ENCODE measurements at regions not wholly inside any gene's neighbourhood (a gene's known extent, or its start where the extent isn't known, plus 50 kb on each side); places are given as distances from the start of the nearest gene placed in this dataset.

GRCh38 chr16:14371778-14372431, 258.2 kb downstream of the PARN start:
- no peak for TF ChIP-seq EP300 (IDR thresholded peaks at IDR 0.05)
- TF ChIP-seq CTCF (IDR thresholded peaks at IDR 0.05) = no peak
- no peak for TF ChIP-seq POLR2A (IDR thresholded peaks at IDR 0.05; ENCODE audit: low read depth)
